Esophagus muscularis mucosa (tissue), 3 donors: ENCODE measurements at regions not wholly inside any gene's neighbourhood (a gene's known extent, or its start where the extent isn't known, plus 50 kb on each side); places are given as distances from the start of the nearest gene placed in this dataset.

ENCODE experiments used
- CTCF ChIP-seq, 3 experiments: fragments of 200-600 bp in 2 of 3; fragments of 450-650 bp in 1 of 3; sonication (generic) in 2 of 3; IDR thresholded peaks; one replicate each; pipeline ENCODE4 v1.5.1; 2017 to 2019; ENCODE audit warnings: antibody characterized with exemption in 3 of 3, mild to moderate bottlenecking in 2 of 3, moderate library complexity in 1 of 3
- POLR2A ChIP-seq: fragments of 450-650 bp; IDR thresholded peaks from one replicate; pipeline ENCODE4 v1.6.1; 2017; ENCODE audit warnings: antibody characterized with exemption, moderate library complexity, mild to moderate bottlenecking, low read depth

- TF ChIP-seq CTCF (IDR thresholded peaks at IDR 0.05) = no peak
- no peak for TF ChIP-seq POLR2A
Observed at GRCh38 chr6:68572975-68573374, 62.1 kb upstream of the ADGRB3 start.
